ENCODE measurements at regions not wholly inside any gene's neighbourhood (a gene's known extent, or its start where the extent isn't known, plus 50 kb on each side); places are given as distances from the start of the nearest gene placed in this dataset.

DNA sequence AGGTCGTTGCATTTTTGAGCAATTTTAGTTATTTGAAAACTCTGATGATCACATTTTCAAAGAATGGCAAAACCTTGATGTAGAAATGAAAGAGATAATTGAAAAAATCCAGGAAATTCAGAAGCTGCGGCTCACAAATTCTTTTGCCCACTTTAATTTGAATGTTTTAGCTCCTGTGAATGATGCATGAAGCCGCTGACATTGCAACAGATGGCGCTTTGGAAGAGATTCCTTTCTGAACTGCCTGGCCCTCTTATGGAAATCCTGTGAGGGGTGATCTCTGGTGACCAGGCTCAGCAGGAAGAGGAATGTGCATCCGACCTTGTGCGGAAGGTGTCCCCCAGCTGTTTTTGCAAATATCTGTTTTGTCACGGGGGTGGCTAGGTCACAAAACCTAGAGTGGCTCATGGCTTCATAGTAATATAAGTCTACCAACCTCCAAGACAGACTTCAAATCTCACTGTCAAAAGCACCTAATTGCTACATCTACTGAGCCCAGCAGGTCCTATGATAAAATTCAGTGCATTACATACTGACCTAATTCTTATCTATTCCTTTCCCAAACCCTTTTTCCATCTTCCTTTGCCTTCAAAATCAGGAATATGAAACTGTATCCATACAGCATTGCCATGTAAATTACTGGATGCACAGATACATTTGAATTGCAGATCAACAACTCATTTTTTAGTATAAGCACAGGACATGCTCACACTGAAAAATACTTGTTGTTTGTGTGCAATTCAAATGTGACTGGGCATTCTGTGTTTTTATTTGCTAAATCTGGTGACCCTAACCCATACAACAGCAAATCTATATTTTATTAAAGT lies 412.7 kb downstream of the ETS1 start:
- no peak for TF ChIP-seq POLR2A (IDR thresholded peaks at IDR 0.05)
- TF ChIP-seq, protein P1, sequence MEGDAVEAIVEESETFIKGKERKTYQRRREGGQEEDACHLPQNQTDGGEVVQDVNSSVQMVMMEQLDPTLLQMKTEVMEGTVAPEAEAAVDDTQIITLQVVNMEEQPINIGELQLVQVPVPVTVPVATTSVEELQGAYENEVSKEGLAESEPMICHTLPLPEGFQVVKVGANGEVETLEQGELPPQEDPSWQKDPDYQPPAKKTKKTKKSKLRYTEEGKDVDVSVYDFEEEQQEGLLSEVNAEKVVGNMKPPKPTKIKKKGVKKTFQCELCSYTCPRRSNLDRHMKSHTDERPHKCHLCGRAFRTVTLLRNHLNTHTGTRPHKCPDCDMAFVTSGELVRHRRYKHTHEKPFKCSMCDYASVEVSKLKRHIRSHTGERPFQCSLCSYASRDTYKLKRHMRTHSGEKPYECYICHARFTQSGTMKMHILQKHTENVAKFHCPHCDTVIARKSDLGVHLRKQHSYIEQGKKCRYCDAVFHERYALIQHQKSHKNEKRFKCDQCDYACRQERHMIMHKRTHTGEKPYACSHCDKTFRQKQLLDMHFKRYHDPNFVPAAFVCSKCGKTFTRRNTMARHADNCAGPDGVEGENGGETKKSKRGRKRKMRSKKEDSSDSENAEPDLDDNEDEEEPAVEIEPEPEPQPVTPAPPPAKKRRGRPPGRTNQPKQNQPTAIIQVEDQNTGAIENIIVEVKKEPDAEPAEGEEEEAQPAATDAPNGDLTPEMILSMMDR (IDR thresholded peaks at IDR 0.05), result no peak

All from uterus (tissue), 2 donors.